ENCODE measurements at regions not wholly inside any gene's neighbourhood (a gene's known extent, or its start where the extent isn't known, plus 50 kb on each side); places are given as distances from the start of the nearest gene placed in this dataset.
"Not testable (repeated sequence)": the region's sequence is repeated elsewhere in the genome, so short reads cannot be mapped to it uniquely, and the experiment has no call there.

- no peak for DNase-seq
These were observed 145.1 kb upstream of the RMP24 start for GRCh38 chr18:35827275-35827902.

GRCh38 chr18:35827903-35828275, 144.6 kb upstream of the RMP24 start:
- no peak for DNase-seq

- no peak for DNase-seq
These were observed 143.9 kb upstream of the RMP24 start for GRCh38 chr18:35828591-35828990.

GRCh38 chr18:35835366-35835765, 137.1 kb upstream of the RMP24 start:
- no peak for DNase-seq

- no peak for DNase-seq
These were observed 136.6 kb upstream of the RMP24 start for GRCh38 chr18:35835833-35836232.

- DNase-seq, result no peak
These were observed 135.5 kb upstream of the RMP24 start for GRCh38 chr18:35836932-35837331.

- DNase-seq, result no peak
These were observed 134.5 kb upstream of the RMP24 start for GRCh38 chr18:35837922-35838496.

- DNase-seq, result no peak
These were observed 131.2 kb upstream of the RMP24 start for GRCh38 chr18:35841283-35841682.

GRCh38 chr18:35842536-35842935, 129.9 kb upstream of the RMP24 start:
- DNase-seq, result no peak

GRCh38 chr18:35848321-35848720, 124.2 kb upstream of the RMP24 start:
- not testable (repeated sequence) for DNase-seq

GRCh38 chr18:35849241-35849640, 123.2 kb upstream of the RMP24 start:
- DNase-seq, result not testable (repeated sequence)

- DNase-seq, result no peak
These were observed 121.1 kb upstream of the RMP24 start for GRCh38 chr18:35851286-35851970.

- DNase-seq, result no peak
These were observed 119.7 kb upstream of the RMP24 start for GRCh38 chr18:35852786-35853185.

- DNase-seq, result no peak
These were observed 118.4 kb upstream of the RMP24 start for GRCh38 chr18:35854095-35854494.

- DNase-seq, result no peak
These were observed 116.3 kb upstream of the RMP24 start for GRCh38 chr18:35856178-35856577.

GRCh38 chr18:35856721-35857120, 115.8 kb upstream of the RMP24 start:
- DNase-seq, result not testable (repeated sequence)

- not testable (repeated sequence) for DNase-seq
These were observed 114.9 kb upstream of the RMP24 start for GRCh38 chr18:35857581-35857980.

GRCh38 chr18:35861367-35862118, 110.9 kb upstream of the RMP24 start:
- no peak for DNase-seq

- no peak for DNase-seq
These were observed 110.3 kb upstream of the RMP24 start for GRCh38 chr18:35862119-35862640.

GRCh38 chr18:35864916-35865315, 107.6 kb upstream of the RMP24 start:
- DNase-seq, result no peak

GRCh38 chr18:35868915-35869314, 103.6 kb upstream of the RMP24 start:
- DNase-seq, result no peak

GRCh38 chr18:35871337-35871736, 101.1 kb upstream of the RMP24 start:
- DNase-seq, result no peak

- no peak for DNase-seq
These were observed 96.9 kb upstream of the RMP24 start for GRCh38 chr18:35875566-35875965.

- no peak for DNase-seq
These were observed 96.2 kb upstream of the RMP24 start for GRCh38 chr18:35876243-35876642.
